Mammary epithelial cell (primary cell): ENCODE measurements at regions not wholly inside any gene's neighbourhood (a gene's known extent, or its start where the extent isn't known, plus 50 kb on each side); places are given as distances from the start of the nearest gene placed in this dataset.

ENCODE experiments used
- EZH2 ChIP-seq: IDR thresholded peaks from 2 replicates; pipeline ENCODE4 v1.6.1; 2012; ENCODE audit warnings: low read length, inconsistent platforms, borderline replicate concordance
- TF ChIP-seq, protein P1 (sequence below), 2 donors: IDR thresholded peaks in 1 of 2; conservative IDR thresholded peaks in 1 of 2; 2 replicates each; pipeline ENCODE4 v1.5.1; 2011 to 2012; ENCODE audit warnings: inconsistent platforms in 2 of 2, low read length in 2 of 2, mild to moderate bottlenecking in 2 of 2, control low read depth in 1 of 2, low read depth in 1 of 2; ENCODE audit not compliant: insufficient read depth in 1 of 2; ENCODE audit errors: extremely low read depth in 1 of 2

GRCh38 chr5:163293836-163294235, 143.6 kb upstream of the CCNG1 start:
- TF ChIP-seq, protein P1, sequence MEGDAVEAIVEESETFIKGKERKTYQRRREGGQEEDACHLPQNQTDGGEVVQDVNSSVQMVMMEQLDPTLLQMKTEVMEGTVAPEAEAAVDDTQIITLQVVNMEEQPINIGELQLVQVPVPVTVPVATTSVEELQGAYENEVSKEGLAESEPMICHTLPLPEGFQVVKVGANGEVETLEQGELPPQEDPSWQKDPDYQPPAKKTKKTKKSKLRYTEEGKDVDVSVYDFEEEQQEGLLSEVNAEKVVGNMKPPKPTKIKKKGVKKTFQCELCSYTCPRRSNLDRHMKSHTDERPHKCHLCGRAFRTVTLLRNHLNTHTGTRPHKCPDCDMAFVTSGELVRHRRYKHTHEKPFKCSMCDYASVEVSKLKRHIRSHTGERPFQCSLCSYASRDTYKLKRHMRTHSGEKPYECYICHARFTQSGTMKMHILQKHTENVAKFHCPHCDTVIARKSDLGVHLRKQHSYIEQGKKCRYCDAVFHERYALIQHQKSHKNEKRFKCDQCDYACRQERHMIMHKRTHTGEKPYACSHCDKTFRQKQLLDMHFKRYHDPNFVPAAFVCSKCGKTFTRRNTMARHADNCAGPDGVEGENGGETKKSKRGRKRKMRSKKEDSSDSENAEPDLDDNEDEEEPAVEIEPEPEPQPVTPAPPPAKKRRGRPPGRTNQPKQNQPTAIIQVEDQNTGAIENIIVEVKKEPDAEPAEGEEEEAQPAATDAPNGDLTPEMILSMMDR (conservative IDR thresholded peaks at IDR 0.05 in 1 of 2, IDR thresholded peaks at IDR 0.05 in 1 of 2; ENCODE audit: extremely low read depth in 1 of 2, insufficient read depth in 1 of 2, low read depth in 1 of 2, low read length in 2 of 2): no peak
- TF ChIP-seq EZH2: no peak
